IMR-90 (cell line): ENCODE measurements at regions not wholly inside any gene's neighbourhood (a gene's known extent, or its start where the extent isn't known, plus 50 kb on each side); places are given as distances from the start of the nearest gene placed in this dataset.

Source experiments
- ATAC-seq: fragments of 200-7000 bp; cut with Tn5 transposase; 2 replicates; pipeline ENCODE4 v1.9.1; 2020; ENCODE audit warnings: low read depth, mild to moderate bottlenecking, moderate library complexity
- BruUV-seq: library from RNA; stranded (reverse); fragments of 400-500 nt; replicated peaks from 2 replicates; lab custom pipeline; 2021; lab: Mats Ljungman, UMichigan
- CTCF ChIA-PET: fragments of 300-600 bp; formaldehyde crosslinking; extraction: SDS; loops from one replicate; lab custom pipeline; 2021; ENCODE audit warnings: antibody characterized with exemption; lab: Yijun Ruan, JAX
- POLR2A ChIA-PET: fragments of 300-600 bp; sonication (Branson Sonifier 250); formaldehyde crosslinking; loops from one replicate; lab custom pipeline; 2022; ENCODE audit warnings: antibody characterized with exemption; ENCODE audit not compliant: unreplicated experiment; lab: Charles Lee
- DNase-seq: peaks from one replicate; pipeline ENCODE4 v3.0.0; 2013
- H2AFZ ChIP-seq: replicated peaks from 2 replicates; pipeline ENCODE3; 2013; ENCODE audit warnings: low read length, mild to moderate bottlenecking; ENCODE audit not compliant: poor library complexity
- H2AK5ac ChIP-seq: 2 replicates; pipeline ENCODE4 v1.6.1; 2013; ENCODE audit warnings: low read depth, low read length, inconsistent platforms
- H2AK9ac ChIP-seq: replicated peaks from 2 replicates; pipeline ENCODE3; 2013; ENCODE audit warnings: mild to moderate bottlenecking, low read depth, low read length, moderate library complexity; ENCODE audit not compliant: poor library complexity
- H2BK120ac ChIP-seq: 2 replicates; pipeline ENCODE4 v1.6.1; 2013; ENCODE audit warnings: low read depth, low read length, inconsistent platforms
- H2BK15ac ChIP-seq: 3 replicates; pipeline ENCODE4 v1.6.1; 2013; ENCODE audit warnings: low read depth, low read length, inconsistent platforms
- H2BK20ac ChIP-seq: 2 replicates; pipeline ENCODE4 v1.6.1; 2013; ENCODE audit warnings: low read depth, mild to moderate bottlenecking, inconsistent platforms, low read length, moderate library complexity
- H2BK5ac ChIP-seq: 2 replicates; pipeline ENCODE4 v1.6.1; 2013; ENCODE audit warnings: mild to moderate bottlenecking, low read depth, low read length, inconsistent platforms; ENCODE audit not compliant: poor library complexity, severe bottlenecking
- H3K14ac ChIP-seq: replicated peaks from 2 replicates; pipeline ENCODE4 v1.6.1; 2013; ENCODE audit warnings: low read depth, low read length, inconsistent platforms
- H3K18ac ChIP-seq: 2 replicates; pipeline ENCODE4 v1.6.1; 2013; ENCODE audit warnings: low read depth, low read length, control low read depth
- H3K23ac ChIP-seq: 2 replicates; pipeline ENCODE4 v1.6.1; 2013; ENCODE audit warnings: low read depth, low read length, inconsistent platforms
- H3K27ac ChIP-seq: 2 replicates; pipeline ENCODE4 v1.5.1; 2013; ENCODE audit warnings: mild to moderate bottlenecking, control low read depth, low read length; ENCODE audit not compliant: insufficient read depth
- H3K27me3 ChIP-seq: 2 replicates; pipeline ENCODE4 v1.6.1; 2013; ENCODE audit warnings: low read length; ENCODE audit not compliant: control insufficient read depth, insufficient read depth
- H3K36me3 ChIP-seq: 2 replicates; pipeline ENCODE4 v1.6.1; 2013; ENCODE audit warnings: low read length, mixed read lengths; ENCODE audit not compliant: control insufficient read depth, insufficient read depth
- H3K4ac ChIP-seq: 2 replicates; pipeline ENCODE4 v1.6.1; 2013; ENCODE audit warnings: low read depth, low read length, inconsistent platforms
- H3K4me1 ChIP-seq: 2 replicates; pipeline ENCODE4 v1.6.1; 2013; ENCODE audit warnings: low read length, mixed read lengths; ENCODE audit not compliant: control insufficient read depth, insufficient read depth
- H3K4me2 ChIP-seq: 2 replicates; pipeline ENCODE4 v1.6.1; 2013; ENCODE audit warnings: low read depth, mild to moderate bottlenecking, control low read depth, low read length, moderate library complexity
- H3K4me3 ChIP-seq: 2 replicates; pipeline ENCODE4 v1.5.1; 2013; ENCODE audit warnings: low read depth, mild to moderate bottlenecking, control low read depth, low read length, moderate library complexity; ENCODE audit not compliant: insufficient read depth
- H3K56ac ChIP-seq: 2 replicates; pipeline ENCODE4 v1.6.1; 2013; ENCODE audit warnings: low read length, inconsistent platforms; ENCODE audit not compliant: insufficient read depth; ENCODE audit errors: extremely low read depth
- H3K79me1 ChIP-seq, 2 experiments: 2 replicates each; pipeline ENCODE4 v1.6.1; 2013; ENCODE audit warnings: low read length in 2 of 2, inconsistent platforms in 1 of 2, low read depth in 1 of 2
- H3K9ac ChIP-seq: 2 replicates; pipeline ENCODE4 v1.6.1; 2013; ENCODE audit warnings: low read depth, low read length, control low read depth
- H3K9me1 ChIP-seq: 2 replicates; pipeline ENCODE4 v1.6.1; 2013; ENCODE audit warnings: low read length, inconsistent platforms; ENCODE audit not compliant: insufficient read depth
- H3K9me3 ChIP-seq: 2 replicates; pipeline ENCODE4 v1.6.1; 2013; ENCODE audit warnings: low read length; ENCODE audit not compliant: control insufficient read depth, insufficient read depth
- H4K20me1 ChIP-seq: 2 replicates; pipeline ENCODE4 v1.6.1; 2013; ENCODE audit warnings: low read length, inconsistent platforms; ENCODE audit not compliant: insufficient read depth
- H4K5ac ChIP-seq: 2 replicates; pipeline ENCODE4 v1.6.1; 2013; ENCODE audit warnings: mild to moderate bottlenecking, low read depth, low read length, control low read depth
- H4K8ac ChIP-seq, 2 experiments: 2 replicates each; pipeline ENCODE4 v1.6.1; 2013; ENCODE audit warnings: low read depth in 2 of 2, low read length in 2 of 2, control low read depth in 1 of 2, inconsistent platforms in 1 of 2
- H4K91ac ChIP-seq: 2 replicates; pipeline ENCODE4 v1.6.1; 2013; ENCODE audit warnings: low read depth, low read length, inconsistent platforms; ENCODE audit not compliant: insufficient read depth
- BHLHE40 ChIP-seq: fragments of 150-350 bp; IDR thresholded peaks from 2 replicates; pipeline ENCODE4 v1.6.1; 2016; ENCODE audit warnings: mild to moderate bottlenecking, low read depth, low read length
- CEBPB ChIP-seq: IDR thresholded peaks from 2 replicates; pipeline ENCODE4 v1.6.1; 2012; ENCODE audit warnings: low read depth, low read length, improper control_type of control experiment
- CHD1 ChIP-seq: IDR thresholded peaks from 2 replicates; pipeline ENCODE4 v1.6.1; 2012; ENCODE audit warnings: low read depth, low read length, improper control_type of control experiment
- ELK1 ChIP-seq: fragments of 150-350 bp; IDR thresholded peaks from 2 replicates; pipeline ENCODE4 v1.6.1; 2016; ENCODE audit warnings: low read depth, mild to moderate bottlenecking, low read length, moderate library complexity, borderline replicate concordance
- FOS ChIP-seq: fragments of 150-350 bp; IDR thresholded peaks from 2 replicates; pipeline ENCODE4 v1.6.1; 2016; ENCODE audit warnings: low read depth, low read length
- MAFK ChIP-seq: IDR thresholded peaks from 2 replicates; pipeline ENCODE4 v1.6.1; 2012; ENCODE audit warnings: low read depth, low read length, improper control_type of control experiment
- MAZ ChIP-seq: IDR thresholded peaks from 2 replicates; pipeline ENCODE4 v1.6.1; 2012; ENCODE audit warnings: low read depth, mild to moderate bottlenecking, low read length, improper control_type of control experiment, moderate library complexity, borderline replicate concordance
- MXI1 ChIP-seq: IDR thresholded peaks from 2 replicates; pipeline ENCODE4 v1.6.1; 2012; ENCODE audit warnings: low read depth, mild to moderate bottlenecking, low read length, moderate library complexity, borderline replicate concordance
- NFE2L2 ChIP-seq: fragments of 150-350 bp; IDR thresholded peaks from 2 replicates; pipeline ENCODE4 v1.6.1; 2016; ENCODE audit warnings: low read depth, mild to moderate bottlenecking, low read length
- POLR2A ChIP-seq: IDR thresholded peaks from 2 replicates; pipeline ENCODE4 v1.6.1; 2012; ENCODE audit warnings: mild to moderate bottlenecking, low read depth, low read length
- RAD21 ChIP-seq: IDR thresholded peaks from 2 replicates; pipeline ENCODE4 v1.6.1; 2012; ENCODE audit warnings: low read length, improper control_type of control experiment
- RCOR1 ChIP-seq: IDR thresholded peaks from 2 replicates; pipeline ENCODE4 v1.6.1; 2012; ENCODE audit warnings: mild to moderate bottlenecking, low read length, improper control_type of control experiment; ENCODE audit not compliant: insufficient replicate concordance
- RFX5 ChIP-seq: IDR thresholded peaks from 2 replicates; pipeline ENCODE4 v1.8.0; 2012; ENCODE audit warnings: low read depth, mild to moderate bottlenecking, low read length, moderate library complexity
- SMC3 ChIP-seq: fragments of 150-350 bp; IDR thresholded peaks from 2 replicates; pipeline ENCODE4 v1.6.1; 2016; ENCODE audit warnings: low read depth, mild to moderate bottlenecking, antibody characterized with exemption, low read length, moderate library complexity
- WGBS, 2 experiments: methylation state at CpG; one replicate each; pipeline versions ENCODE4 v1.1.5 to v1.1.7; 2013; ENCODE audit warnings: missing lambda C conversion rate in 2 of 2; ENCODE audit not compliant: insufficient read length in 1 of 2; ENCODE audit errors: extremely low coverage in 2 of 2; 5-methylcytosine and 5-hydroxymethylcytosine counted together
- dilution Hi-C: fragments of 300-500 bp; cut with HindIII; formaldehyde crosslinking; loops from one replicate; pipeline ENCODE4 v1.14.3; 2018; ENCODE audit warnings: low sequenced_read_pairs; ENCODE audit not compliant: unreplicated experiment
- in situ Hi-C: fragments of 300-500 bp; cut with MboI; formaldehyde crosslinking; loops from 3 replicates; pipeline ENCODE4 v1.14.3; 2019; ENCODE audit warnings: low sequenced_read_pairs, inconsistent platforms, mixed read lengths
- intact Hi-C: fragments of 100-400 bp; cut with micrococcal nuclease; formaldehyde crosslinking; loops from 2 replicates; pipeline ENCODE4 v1.10.0; 2022
- TF ChIP-seq, protein P1 (sequence below): fragments of 150-350 bp; IDR thresholded peaks from 2 replicates; pipeline ENCODE4 v1.6.1; 2017; ENCODE audit warnings: mild to moderate bottlenecking, antibody characterized with exemption, low read length, low read depth
- TF ChIP-seq, protein P2 (sequence below): conservative IDR thresholded peaks from 2 replicates; pipeline ENCODE4 v1.5.1; 2012; ENCODE audit warnings: mild to moderate bottlenecking, low read depth, low read length, improper control_type of control experiment

GRCh38 chr4:157727163-157727562, 445.7 kb downstream of the GASK1B start:
- Histone ChIP-seq H2AK9ac (no peak overlapping the region), H3K79me1 (no peaks in the 10 kb centered on the region), H4K8ac (no peak overlapping the region), H3K4me1 (no peaks in the 10 kb centered on the region), H3K27ac (no peak overlapping the region), H2AFZ (no peak overlapping the region), H3K9ac (no peak overlapping the region), H4K20me1 (no peaks in the 10 kb centered on the region), H3K18ac (no peak overlapping the region), H4K5ac (no peak overlapping the region), H2BK120ac (no peak overlapping the region), H3K9me3 (peaks cover 9% of the 10 kb centered on the region), H2AK5ac (no peak overlapping the region), H4K91ac (no peak overlapping the region), H2BK5ac (no peak overlapping the region), H3K9me1 (no peaks in the 10 kb centered on the region), H3K56ac (no peak overlapping the region), H3K23ac (no peak overlapping the region), H3K4me2 (no peak overlapping the region), H3K27me3 (no peaks in the 10 kb centered on the region), H3K4ac (no peak overlapping the region), H2BK15ac (no peak overlapping the region), H3K4me3 (no peak overlapping the region), H3K36me3 (no peaks in the 10 kb centered on the region), H2BK20ac (no peak overlapping the region), H3K14ac (no peak overlapping the region)
- in situ Hi-C loops: no loop called here
- ChIA-PET CTCF (no interaction called here), POLR2A (no interaction called here)
- BruUV-seq: no TSS peak
- dilution Hi-C loops: no loop called here
- DNase-seq: no peak
- TF ChIP-seq CHD1 (no peak), MAZ (no peak), MAFK (no peak), RCOR1 (no peak), BHLHE40 (no peak), NFE2L2 (no peak), RAD21 (no peak), MXI1 (no peak), RFX5 (no peak), FOS (no peak), ELK1 (no peak), SMC3 (no peak), CEBPB (no peak), POLR2A (no peak)
- TF ChIP-seq, protein P1, sequence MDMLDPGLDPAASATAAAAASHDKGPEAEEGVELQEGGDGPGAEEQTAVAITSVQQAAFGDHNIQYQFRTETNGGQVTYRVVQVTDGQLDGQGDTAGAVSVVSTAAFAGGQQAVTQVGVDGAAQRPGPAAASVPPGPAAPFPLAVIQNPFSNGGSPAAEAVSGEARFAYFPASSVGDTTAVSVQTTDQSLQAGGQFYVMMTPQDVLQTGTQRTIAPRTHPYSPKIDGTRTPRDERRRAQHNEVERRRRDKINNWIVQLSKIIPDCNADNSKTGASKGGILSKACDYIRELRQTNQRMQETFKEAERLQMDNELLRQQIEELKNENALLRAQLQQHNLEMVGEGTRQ: no peak
- TF ChIP-seq, protein P2, sequence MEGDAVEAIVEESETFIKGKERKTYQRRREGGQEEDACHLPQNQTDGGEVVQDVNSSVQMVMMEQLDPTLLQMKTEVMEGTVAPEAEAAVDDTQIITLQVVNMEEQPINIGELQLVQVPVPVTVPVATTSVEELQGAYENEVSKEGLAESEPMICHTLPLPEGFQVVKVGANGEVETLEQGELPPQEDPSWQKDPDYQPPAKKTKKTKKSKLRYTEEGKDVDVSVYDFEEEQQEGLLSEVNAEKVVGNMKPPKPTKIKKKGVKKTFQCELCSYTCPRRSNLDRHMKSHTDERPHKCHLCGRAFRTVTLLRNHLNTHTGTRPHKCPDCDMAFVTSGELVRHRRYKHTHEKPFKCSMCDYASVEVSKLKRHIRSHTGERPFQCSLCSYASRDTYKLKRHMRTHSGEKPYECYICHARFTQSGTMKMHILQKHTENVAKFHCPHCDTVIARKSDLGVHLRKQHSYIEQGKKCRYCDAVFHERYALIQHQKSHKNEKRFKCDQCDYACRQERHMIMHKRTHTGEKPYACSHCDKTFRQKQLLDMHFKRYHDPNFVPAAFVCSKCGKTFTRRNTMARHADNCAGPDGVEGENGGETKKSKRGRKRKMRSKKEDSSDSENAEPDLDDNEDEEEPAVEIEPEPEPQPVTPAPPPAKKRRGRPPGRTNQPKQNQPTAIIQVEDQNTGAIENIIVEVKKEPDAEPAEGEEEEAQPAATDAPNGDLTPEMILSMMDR: no peak
- no peak for ATAC-seq
- intact Hi-C loops: no loop called here
- WGBS, 2 experiments: no CpG with 5 or more reads among the region's 2 CpGs
